ENCODE measurements at regions not wholly inside any gene's neighbourhood (a gene's known extent, or its start where the extent isn't known, plus 50 kb on each side); places are given as distances from the start of the nearest gene placed in this dataset.

DNA sequence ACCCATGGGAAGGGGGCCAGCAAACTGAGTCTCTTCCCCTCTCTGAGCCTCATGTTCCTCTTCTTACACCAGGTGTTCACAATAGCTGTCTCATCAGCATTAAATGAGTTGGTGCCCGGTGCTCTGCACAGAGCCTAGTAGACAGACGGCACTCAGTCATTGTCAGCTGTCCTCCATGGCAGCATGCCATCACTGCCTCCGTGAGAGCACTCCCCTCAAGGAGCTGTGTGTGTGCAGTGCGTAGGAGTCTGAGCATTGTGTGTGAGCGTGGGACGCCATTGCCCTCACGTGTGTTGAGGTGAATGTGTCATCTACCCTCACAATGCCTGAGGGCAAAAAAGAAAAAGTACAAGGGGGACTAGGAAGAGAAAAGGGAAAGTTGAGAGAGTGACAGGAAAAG is 536.5 kb downstream of the CDK5RAP2 start:
- no peak for TF ChIP-seq GATA3 (IDR thresholded peaks at IDR 0.05; ENCODE audit: low read depth, low read length)
- no peak for TF ChIP-seq GATA2 (IDR thresholded peaks at IDR 0.05; ENCODE audit: low read depth, low read length)

Measured in SH-SY5Y (cell line).